ENCODE measurements at regions not wholly inside any gene's neighbourhood (a gene's known extent, or its start where the extent isn't known, plus 50 kb on each side); places are given as distances from the start of the nearest gene placed in this dataset.

- Histone ChIP-seq H3K9me3 (ENCODE audit: control insufficient read depth, insufficient read depth, low read length) (peaks cover 3% of the 10 kb centered on the region), H3K27me3 (ENCODE audit: control insufficient read depth, insufficient read depth, low read length) (no peaks in the 10 kb centered on the region), H3K27ac (ENCODE audit: low read length) (no peak overlapping the region), H3K4me1 (ENCODE audit: control insufficient read depth, insufficient read depth, low read length) (no peaks in the 10 kb centered on the region), H3K4me3 (ENCODE audit: low read length) (no peak overlapping the region), H3K36me3 (ENCODE audit: control insufficient read depth, insufficient read depth, low read length) (no peaks in the 10 kb centered on the region)
- H3K4me3 Mint-ChIP-seq, result no peak overlapping the region
- intact Hi-C loops (cut with micrococcal nuclease), result no loop called here
- ATAC-seq (no peak), DNase-seq (no peak)
- H3K27ac Mint-ChIP-seq, result no peak overlapping the region
- WGBS (ENCODE audit: insufficient coverage), result 77% methylated on average over 3 of the region's 3 CpGs
- H3K27me3 Mint-ChIP-seq (ENCODE audit: low read depth in 2 of 2), result no peaks in the 10 kb centered on the region
- H3K9me3 Mint-ChIP-seq, result peaks cover 15 to 22% of the 10 kb centered on the region in 2 donors
- H3K36me3 Mint-ChIP-seq, result no peaks in the 10 kb centered on the region
- H3K4me1 Mint-ChIP-seq, result no peaks in the 10 kb centered on the region
- TF ChIP-seq CTCF (IDR thresholded peaks at IDR 0.05), result no peak
Observed at GRCh38 chr7:53993224-53993623, 549.0 kb upstream of the VSTM2A start.

GRCh38 chr7:53996876-53997275, 545.3 kb upstream of the VSTM2A start:
- TF ChIP-seq CTCF (IDR thresholded peaks at IDR 0.05), result no peak
- Histone ChIP-seq H3K27ac (ENCODE audit: low read length) (no peak overlapping the region), H3K36me3 (ENCODE audit: control insufficient read depth, insufficient read depth, low read length) (no peaks in the 10 kb centered on the region), H3K4me3 (ENCODE audit: low read length) (no peak overlapping the region), H3K9me3 (ENCODE audit: control insufficient read depth, insufficient read depth, low read length) (peaks cover 7% of the 10 kb centered on the region), H3K4me1 (ENCODE audit: control insufficient read depth, insufficient read depth, low read length) (no peaks in the 10 kb centered on the region), H3K27me3 (ENCODE audit: control insufficient read depth, insufficient read depth, low read length) (no peaks in the 10 kb centered on the region)
- Mint-ChIP-seq H3K4me1 (no peaks in the 10 kb centered on the region), H3K27ac (no peak overlapping the region), H3K27me3 (ENCODE audit: low read depth in 2 of 2) (no peaks in the 10 kb centered on the region), H3K36me3 (no peaks in the 10 kb centered on the region), H3K9me3 (peaks cover 11 to 17% of the 10 kb centered on the region in 2 donors), H3K4me3 (no peak overlapping the region)
- DNase-seq, result no peak
- no peak for ATAC-seq
- intact Hi-C loops (cut with micrococcal nuclease), result no loop called here
- 58% methylated on average over 1 of the region's 1 CpG for WGBS (ENCODE audit: insufficient coverage)

- no peaks in the 10 kb centered on the region for H3K27me3 Mint-ChIP-seq (ENCODE audit: low read depth in 2 of 2)
- intact Hi-C loops (cut with micrococcal nuclease), result no loop called here
- ATAC-seq, result no peak
Observed at GRCh38 chr7:54014765-54015164, 527.4 kb upstream of the VSTM2A start.

More at GRCh38 chr7:54014765-54015164, 527.4 kb upstream of the VSTM2A start:
- no peak for DNase-seq
- WGBS (ENCODE audit: insufficient coverage), result 84% methylated on average over 2 of the region's 2 CpGs
- Mint-ChIP-seq H3K4me3 (no peak overlapping the region), H3K9me3 (peaks cover 19% of the 10 kb centered on the region in 2 donors), H3K4me1 (no peaks in the 10 kb centered on the region), H3K27ac (no peak overlapping the region), H3K36me3 (peaks cover 23% of the 10 kb centered on the region)
- H3K4me1 ChIP-seq (ENCODE audit: control insufficient read depth, insufficient read depth, low read length), result no peaks in the 10 kb centered on the region
- H3K4me3 ChIP-seq (ENCODE audit: low read length), result no peak overlapping the region
- H3K9me3 ChIP-seq (ENCODE audit: control insufficient read depth, insufficient read depth, low read length), result peaks cover 13% of the 10 kb centered on the region
- no peaks in the 10 kb centered on the region for H3K36me3 ChIP-seq (ENCODE audit: control insufficient read depth, insufficient read depth, low read length)
- no peak overlapping the region for H3K27ac ChIP-seq (ENCODE audit: low read length)
- H3K27me3 ChIP-seq (ENCODE audit: control insufficient read depth, insufficient read depth, low read length), result no peaks in the 10 kb centered on the region
- no peak for TF ChIP-seq CTCF (IDR thresholded peaks at IDR 0.05)

All from natural killer cell (primary cell).